Transverse colon (tissue), 4 donors: ENCODE measurements at regions not wholly inside any gene's neighbourhood (a gene's known extent, or its start where the extent isn't known, plus 50 kb on each side); places are given as distances from the start of the nearest gene placed in this dataset.

Experiments used
- CTCF ChIP-seq, 5 experiments: fragments of 200-600 bp in 3 of 5; fragments of 450-650 bp in 2 of 5; sonication (generic) in 3 of 5; IDR thresholded peaks; 1 replicate in 2 of 5; 2 replicates in 3 of 5; pipeline ENCODE4 v1.5.1; 2016 to 2017; ENCODE audit warnings: antibody characterized with exemption in 5 of 5, inconsistent platforms in 3 of 5, mild to moderate bottlenecking in 2 of 5, moderate library complexity in 1 of 5
- EP300 ChIP-seq: sonication (generic); formaldehyde crosslinking; IDR thresholded peaks from one replicate; pipeline ENCODE4 v1.6.1; 2017; ENCODE audit warnings: antibody characterized with exemption, low read depth
- POLR2A ChIP-seq: fragments of 450-650 bp; IDR thresholded peaks from one replicate; pipeline ENCODE4 v1.6.1; 2016; ENCODE audit warnings: antibody characterized with exemption, mild to moderate bottlenecking, moderate library complexity
- POLR2AphosphoS5 ChIP-seq, 3 donors: sonication (generic); formaldehyde crosslinking; IDR thresholded peaks; one replicate each; pipeline ENCODE4 v1.6.1; 2016; ENCODE audit warnings: antibody characterized with exemption in 3 of 3

GRCh38 chr16:82535262-82535661 is 91.5 kb upstream of the CDH13 start:
- TF ChIP-seq CTCF (IDR thresholded peaks at IDR 0.05) (no peak), POLR2AphosphoS5 (IDR thresholded peaks at IDR 0.05) (no peak), POLR2A (no peak), EP300 (no peak)
